GM20000 (cell line): ENCODE measurements at regions not wholly inside any gene's neighbourhood (a gene's known extent, or its start where the extent isn't known, plus 50 kb on each side); places are given as distances from the start of the nearest gene placed in this dataset.

Experiments used
- DNase-seq: peaks from one replicate; pipeline ENCODE4 v3.0.0; 2012; ENCODE audit warnings: low spot score
- CTCF ChIP-seq: IDR thresholded peaks from 2 replicates; pipeline ENCODE4 v1.5.1; 2012; ENCODE audit warnings: mild to moderate bottlenecking, control low read depth; ENCODE audit errors: extremely low read depth, missing control alignments

DNA sequence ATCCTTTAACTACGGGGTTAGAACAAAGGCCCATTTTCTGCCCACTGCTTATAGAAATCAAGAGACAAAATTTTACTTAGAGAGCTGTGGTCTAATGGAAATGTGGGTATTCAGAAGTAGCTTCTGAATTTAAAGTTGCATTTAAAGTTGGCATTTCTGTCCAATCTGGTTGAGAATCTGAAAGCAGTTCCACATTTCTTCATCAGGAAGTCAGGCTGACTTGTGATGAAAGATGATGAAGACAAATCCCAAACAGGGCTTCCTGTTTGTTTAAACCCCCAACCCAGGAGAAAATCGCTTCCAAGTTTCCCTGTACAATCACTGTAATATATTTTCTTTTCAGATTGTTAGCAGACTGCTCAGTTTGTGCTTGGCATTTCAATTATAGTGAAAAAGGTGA, 345.3 kb downstream of the SPRY1 start:
- DNase-seq = no peak
- TF ChIP-seq CTCF = no peak

- DNase-seq = no peak
- TF ChIP-seq CTCF = no peak
Observed at GRCh38 chr4:123743848-123744247, 347.3 kb downstream of the SPRY1 start.

- no peak for TF ChIP-seq CTCF
- no peak for DNase-seq
Observed at GRCh38 chr4:123744664-123745290, 348.2 kb downstream of the SPRY1 start.

GRCh38 chr4:123747016-123747415, 350.4 kb downstream of the SPRY1 start:
- no peak for DNase-seq
- no peak for TF ChIP-seq CTCF

- no peak for TF ChIP-seq CTCF
- no peak for DNase-seq
Observed at GRCh38 chr4:123748806-123749205, 352.2 kb downstream of the SPRY1 start.

DNA sequence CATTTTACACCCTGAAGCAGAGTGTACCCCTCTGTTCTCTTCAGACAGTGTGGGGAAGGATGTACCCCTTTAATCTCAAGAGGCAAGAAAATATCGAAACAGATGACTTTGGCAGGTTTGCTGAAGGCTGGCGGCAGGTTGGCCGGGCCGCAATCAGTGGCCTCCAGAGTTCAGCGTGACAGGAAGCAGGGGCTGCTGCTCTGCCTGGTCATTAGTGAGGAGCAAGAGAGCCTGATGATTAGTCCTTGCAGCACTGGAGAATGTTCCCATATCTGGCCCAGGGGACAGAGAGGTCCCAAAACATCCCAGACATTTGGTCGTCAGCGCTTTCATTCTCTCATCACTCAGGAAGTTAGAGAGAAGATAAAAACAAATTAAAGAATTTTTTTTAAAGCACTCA, 352.8 kb downstream of the SPRY1 start:
- TF ChIP-seq CTCF = no peak
- DNase-seq = no peak

DNA sequence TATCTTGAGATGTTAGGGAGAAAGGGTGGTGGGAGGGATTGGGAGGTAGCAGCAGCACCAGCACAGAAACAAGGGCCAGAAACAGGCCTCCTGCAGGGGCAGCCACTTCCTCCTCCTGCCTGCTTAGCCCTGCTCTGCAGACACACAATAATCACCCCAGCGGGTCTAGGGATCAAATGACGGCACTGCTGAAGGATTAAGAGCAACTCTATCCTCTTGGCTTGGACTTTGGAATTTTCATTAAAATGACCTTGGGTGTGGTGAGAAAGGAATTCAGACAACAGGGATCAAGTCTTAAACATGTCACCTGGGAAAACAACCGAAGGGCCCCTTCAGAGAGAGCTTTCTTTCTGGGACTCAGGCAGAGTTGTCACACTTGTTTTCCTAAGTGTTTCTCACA, 353.4 kb downstream of the SPRY1 start:
- DNase-seq = no peak
- no peak for TF ChIP-seq CTCF
